PC-3 (cell line): ENCODE measurements at regions not wholly inside any gene's neighbourhood (a gene's known extent, or its start where the extent isn't known, plus 50 kb on each side); places are given as distances from the start of the nearest gene placed in this dataset.

Source experiments
- CTCF ChIP-seq: fragments of 300-600 bp; sonication (generic); conservative IDR thresholded peaks from 2 replicates; pipeline ENCODE4 v1.5.1; 2017; ENCODE audit warnings: antibody characterized with exemption, low read depth, mild to moderate bottlenecking, low read length
- EZH2 ChIP-seq: fragments of 300-600 bp; sonication (generic); IDR thresholded peaks from one replicate; pipeline ENCODE4 v1.6.1; 2017; ENCODE audit warnings: antibody characterized with exemption, mild to moderate bottlenecking, low read length; ENCODE audit not compliant: unreplicated experiment
- EZH2phosphoT487 ChIP-seq: fragments of 300-600 bp; sonication (generic); IDR thresholded peaks from 2 replicates; pipeline ENCODE4 v1.6.1; 2018; ENCODE audit warnings: mild to moderate bottlenecking, antibody characterized with exemption, low read length, borderline replicate concordance

GRCh38 chr11:45057938-45058646 is 88.3 kb upstream of the PRDM11 start:
- no peak for TF ChIP-seq CTCF
- no peak for TF ChIP-seq EZH2phosphoT487
- no peak for TF ChIP-seq EZH2
